GM23338 (cell line): ENCODE measurements at regions not wholly inside any gene's neighbourhood (a gene's known extent, or its start where the extent isn't known, plus 50 kb on each side); places are given as distances from the start of the nearest gene placed in this dataset.

ENCODE experiments used
- ATAC-seq: fragments of 200-7000 bp; cut with Tn5 transposase; 3 replicates; pipeline ENCODE4 v1.9.1; 2020
- DNase-seq: peaks from one replicate; pipeline ENCODE4 v3.0.0-alpha.2; 2015; ENCODE audit warnings: low spot score
- H2AFZ ChIP-seq: fragments of 200-600 bp; sonication (generic); 2 replicates; pipeline ENCODE4 v1.8.0; 2016; ENCODE audit warnings: antibody characterized with exemption, mild to moderate bottlenecking, moderate library complexity
- H3F3A ChIP-seq: fragments of 200-600 bp; sonication (generic); replicated peaks from 2 replicates; pipeline ENCODE4 v1.8.0; 2017; ENCODE audit warnings: antibody characterized with exemption, mixed run types, low read depth
- H3K27ac ChIP-seq: fragments of 200-600 bp; sonication (generic); 2 replicates; pipeline ENCODE4 v1.6.1; 2016; ENCODE audit warnings: low read depth
- H3K27me3 ChIP-seq: fragments of 200-600 bp; sonication (generic); 2 replicates; pipeline ENCODE4 v1.8.0; 2016; ENCODE audit warnings: mild to moderate bottlenecking, mixed run types, moderate library complexity; ENCODE audit not compliant: insufficient read depth
- H3K36me3 ChIP-seq: fragments of 200-600 bp; sonication (generic); 2 replicates; pipeline ENCODE4 v1.8.0; 2016; ENCODE audit warnings: mild to moderate bottlenecking; ENCODE audit not compliant: insufficient read depth
- H3K4me1 ChIP-seq: fragments of 200-600 bp; sonication (generic); 2 replicates; pipeline ENCODE4 v1.8.0; 2016; ENCODE audit warnings: mild to moderate bottlenecking, moderate library complexity; ENCODE audit not compliant: insufficient read depth
- H3K4me2 ChIP-seq: fragments of 200-600 bp; sonication (generic); 2 replicates; pipeline ENCODE4 v1.7.1; 2017; ENCODE audit warnings: mixed run types
- H3K4me3 ChIP-seq: fragments of 200-600 bp; sonication (generic); 2 replicates; pipeline ENCODE4 v1.6.1; 2016; ENCODE audit warnings: mixed run types
- H3K79me2 ChIP-seq: fragments of 200-600 bp; sonication (generic); replicated peaks from 2 replicates; pipeline ENCODE4 v1.8.0; 2017; ENCODE audit warnings: mild to moderate bottlenecking; ENCODE audit not compliant: insufficient read depth
- H3K9me2 ChIP-seq: fragments of 200-600 bp; sonication (generic); 2 replicates; pipeline ENCODE4 v1.8.0; 2017; ENCODE audit not compliant: insufficient read depth
- H4K20me1 ChIP-seq: fragments of 200-600 bp; sonication (generic); replicated peaks from 2 replicates; pipeline ENCODE4 v1.8.0; 2017; ENCODE audit warnings: mild to moderate bottlenecking; ENCODE audit not compliant: insufficient read depth
- H3K27ac Mint-ChIP-seq: 2 replicates; pipeline ENCODE4 v1.8.0; 2020; ENCODE audit warnings: inconsistent platforms, mild to moderate bottlenecking, moderate library complexity, mixed read lengths
- H3K27me3 Mint-ChIP-seq: 3 replicates; pipeline ENCODE4 v1.8.0; 2022; ENCODE audit warnings: low read depth, mild to moderate bottlenecking, moderate library complexity, mixed read lengths, inconsistent platforms; ENCODE audit not compliant: insufficient read depth, poor library complexity
- H3K36me3 Mint-ChIP-seq: 3 replicates; pipeline ENCODE4 v1.8.0; 2021; ENCODE audit warnings: low read depth, mild to moderate bottlenecking, inconsistent platforms, moderate library complexity, mixed read lengths
- H3K4me1 Mint-ChIP-seq: 3 replicates; pipeline ENCODE4 v1.8.0; 2020; ENCODE audit warnings: mild to moderate bottlenecking, inconsistent platforms, mixed read lengths
- H3K4me3 Mint-ChIP-seq: 3 replicates; pipeline ENCODE4 v1.8.0; 2021; ENCODE audit warnings: moderate library complexity, mild to moderate bottlenecking, inconsistent platforms, mixed read lengths
- H3K9me3 Mint-ChIP-seq: 3 replicates; pipeline ENCODE4 v1.8.0; 2020; ENCODE audit warnings: moderate library complexity, mild to moderate bottlenecking, inconsistent platforms, mixed read lengths
- CREB1 ChIP-seq: fragments of 250-450 bp; sonication (Bioruptor Pico); IDR thresholded peaks from 2 replicates; pipeline ENCODE4 v1.5.0; 2020; ENCODE audit warnings: low read depth, mild to moderate bottlenecking, moderate library complexity
- EZH2 ChIP-seq: fragments of 200-600 bp; sonication (generic); IDR thresholded peaks from one replicate; pipeline ENCODE4 v1.8.0; 2017; ENCODE audit warnings: antibody characterized with exemption, mild to moderate bottlenecking, low read depth; ENCODE audit not compliant: unreplicated experiment
- EZH2phosphoT487 ChIP-seq: fragments of 200-600 bp; sonication (generic); IDR thresholded peaks from one replicate; pipeline ENCODE4 v1.8.1; 2018; ENCODE audit warnings: antibody characterized with exemption; ENCODE audit not compliant: unreplicated experiment
- JUNB ChIP-seq: IDR thresholded peaks from one replicate; pipeline ENCODE4 v1.6.1; 2016; ENCODE audit warnings: antibody characterized with exemption; ENCODE audit not compliant: unreplicated experiment
- NANOG ChIP-seq: IDR thresholded peaks from 2 replicates; pipeline ENCODE4 v1.6.1; 2016; ENCODE audit warnings: antibody characterized with exemption, borderline replicate concordance
- POLR2AphosphoS5 ChIP-seq: IDR thresholded peaks from 2 replicates; pipeline ENCODE4 v1.6.1; 2016; ENCODE audit warnings: antibody characterized with exemption, low read depth
- STAT1 ChIP-seq: IDR thresholded peaks from one replicate; pipeline ENCODE4 v1.6.1; 2016; ENCODE audit warnings: antibody characterized with exemption; ENCODE audit not compliant: unreplicated experiment
- ZNF114 ChIP-seq: fragments of 250-450 bp; sonication (Bioruptor Pico); IDR thresholded peaks from 2 replicates; pipeline ENCODE4 v1.5.0; 2020; ENCODE audit warnings: mild to moderate bottlenecking, moderate library complexity
- ZNF331 ChIP-seq: fragments of 250-450 bp; sonication (Bioruptor Pico); IDR thresholded peaks from 2 replicates; pipeline ENCODE4 v1.5.0; 2020; ENCODE audit warnings: low read depth, mild to moderate bottlenecking, moderate library complexity
- TF ChIP-seq, protein P1 (sequence below): IDR thresholded peaks from one replicate; pipeline ENCODE4 v1.6.1; 2018; ENCODE audit warnings: antibody characterized with exemption; ENCODE audit not compliant: unreplicated experiment
- TF ChIP-seq, protein P2 (sequence below): fragments of 250-450 bp; sonication (Bioruptor Pico); IDR thresholded peaks from 2 replicates; pipeline ENCODE4 v1.5.0; 2020; ENCODE audit warnings: mild to moderate bottlenecking, moderate library complexity
- TF ChIP-seq, protein P3 (sequence below), 2 experiments: fragments of 200-600 bp in 1 of 2; sonication (generic) in 1 of 2; conservative IDR thresholded peaks; 2 replicates each; pipeline versions ENCODE4 v1.5.1 to v1.6.1; 2016 to 2017; ENCODE audit warnings: antibody characterized with exemption in 2 of 2, low read depth in 2 of 2, mild to moderate bottlenecking in 2 of 2, moderate library complexity in 1 of 2
- TF ChIP-seq, protein P4 (sequence below): IDR thresholded peaks from 2 replicates; pipeline ENCODE4 v1.6.1; 2016; ENCODE audit warnings: antibody characterized with exemption

DNA sequence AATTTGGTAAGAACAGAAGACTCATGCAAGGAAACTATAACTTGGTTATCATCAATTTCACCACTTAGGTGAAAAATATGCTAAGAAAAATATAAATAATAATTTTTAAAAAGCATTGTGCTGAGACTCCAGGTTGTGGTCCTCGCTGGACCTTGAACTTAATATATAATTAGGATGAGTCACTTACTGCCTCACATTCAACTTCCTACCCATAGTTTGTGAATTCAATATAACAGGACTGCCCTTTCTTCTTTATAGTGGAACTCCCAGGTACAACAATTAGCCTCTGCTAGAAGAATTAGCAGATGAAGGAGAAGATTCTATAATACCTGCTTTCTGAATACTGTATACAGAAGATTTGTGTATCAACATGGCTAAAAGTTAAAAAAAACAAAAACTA is 149.1 kb upstream of the SPRED1 start:
- H3K36me3 ChIP-seq: no peaks in the 10 kb centered on the region
- no peaks in the 10 kb centered on the region for H3K27me3 Mint-ChIP-seq
- H3K27ac Mint-ChIP-seq: no peak overlapping the region
- no peak overlapping the region for H3K4me2 ChIP-seq
- H3K79me2 ChIP-seq: no peaks in the 10 kb centered on the region
- no peak for DNase-seq
- H3K36me3 Mint-ChIP-seq: no peaks in the 10 kb centered on the region
- H3K9me2 ChIP-seq: peaks cover 4% of the 10 kb centered on the region
- no peak for ATAC-seq
- H3K4me3 Mint-ChIP-seq: no peak overlapping the region
- H3K4me3 ChIP-seq: no peak overlapping the region
- no peaks in the 10 kb centered on the region for H4K20me1 ChIP-seq
- no peaks in the 10 kb centered on the region for H3K27me3 ChIP-seq
- no peaks in the 10 kb centered on the region for H3K4me1 ChIP-seq
- no peak overlapping the region for H2AFZ ChIP-seq
- no peaks in the 10 kb centered on the region; the same call in 2 of the 3 replicates for H3K9me3 Mint-ChIP-seq
- H3K4me1 Mint-ChIP-seq: no peaks in the 10 kb centered on the region
- TF ChIP-seq EZH2: no peak
- TF ChIP-seq ZNF331: no peak
- TF ChIP-seq POLR2AphosphoS5: no peak
- TF ChIP-seq ZNF114 (CRISPR knock-in tag): no peak
- TF ChIP-seq NANOG: no peak
- TF ChIP-seq, protein P1, sequence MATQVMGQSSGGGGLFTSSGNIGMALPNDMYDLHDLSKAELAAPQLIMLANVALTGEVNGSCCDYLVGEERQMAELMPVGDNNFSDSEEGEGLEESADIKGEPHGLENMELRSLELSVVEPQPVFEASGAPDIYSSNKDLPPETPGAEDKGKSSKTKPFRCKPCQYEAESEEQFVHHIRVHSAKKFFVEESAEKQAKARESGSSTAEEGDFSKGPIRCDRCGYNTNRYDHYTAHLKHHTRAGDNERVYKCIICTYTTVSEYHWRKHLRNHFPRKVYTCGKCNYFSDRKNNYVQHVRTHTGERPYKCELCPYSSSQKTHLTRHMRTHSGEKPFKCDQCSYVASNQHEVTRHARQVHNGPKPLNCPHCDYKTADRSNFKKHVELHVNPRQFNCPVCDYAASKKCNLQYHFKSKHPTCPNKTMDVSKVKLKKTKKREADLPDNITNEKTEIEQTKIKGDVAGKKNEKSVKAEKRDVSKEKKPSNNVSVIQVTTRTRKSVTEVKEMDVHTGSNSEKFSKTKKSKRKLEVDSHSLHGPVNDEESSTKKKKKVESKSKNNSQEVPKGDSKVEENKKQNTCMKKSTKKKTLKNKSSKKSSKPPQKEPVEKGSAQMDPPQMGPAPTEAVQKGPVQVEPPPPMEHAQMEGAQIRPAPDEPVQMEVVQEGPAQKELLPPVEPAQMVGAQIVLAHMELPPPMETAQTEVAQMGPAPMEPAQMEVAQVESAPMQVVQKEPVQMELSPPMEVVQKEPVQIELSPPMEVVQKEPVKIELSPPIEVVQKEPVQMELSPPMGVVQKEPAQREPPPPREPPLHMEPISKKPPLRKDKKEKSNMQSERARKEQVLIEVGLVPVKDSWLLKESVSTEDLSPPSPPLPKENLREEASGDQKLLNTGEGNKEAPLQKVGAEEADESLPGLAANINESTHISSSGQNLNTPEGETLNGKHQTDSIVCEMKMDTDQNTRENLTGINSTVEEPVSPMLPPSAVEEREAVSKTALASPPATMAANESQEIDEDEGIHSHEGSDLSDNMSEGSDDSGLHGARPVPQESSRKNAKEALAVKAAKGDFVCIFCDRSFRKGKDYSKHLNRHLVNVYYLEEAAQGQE: no peak
- no peak for TF ChIP-seq STAT1
- TF ChIP-seq, protein P2, sequence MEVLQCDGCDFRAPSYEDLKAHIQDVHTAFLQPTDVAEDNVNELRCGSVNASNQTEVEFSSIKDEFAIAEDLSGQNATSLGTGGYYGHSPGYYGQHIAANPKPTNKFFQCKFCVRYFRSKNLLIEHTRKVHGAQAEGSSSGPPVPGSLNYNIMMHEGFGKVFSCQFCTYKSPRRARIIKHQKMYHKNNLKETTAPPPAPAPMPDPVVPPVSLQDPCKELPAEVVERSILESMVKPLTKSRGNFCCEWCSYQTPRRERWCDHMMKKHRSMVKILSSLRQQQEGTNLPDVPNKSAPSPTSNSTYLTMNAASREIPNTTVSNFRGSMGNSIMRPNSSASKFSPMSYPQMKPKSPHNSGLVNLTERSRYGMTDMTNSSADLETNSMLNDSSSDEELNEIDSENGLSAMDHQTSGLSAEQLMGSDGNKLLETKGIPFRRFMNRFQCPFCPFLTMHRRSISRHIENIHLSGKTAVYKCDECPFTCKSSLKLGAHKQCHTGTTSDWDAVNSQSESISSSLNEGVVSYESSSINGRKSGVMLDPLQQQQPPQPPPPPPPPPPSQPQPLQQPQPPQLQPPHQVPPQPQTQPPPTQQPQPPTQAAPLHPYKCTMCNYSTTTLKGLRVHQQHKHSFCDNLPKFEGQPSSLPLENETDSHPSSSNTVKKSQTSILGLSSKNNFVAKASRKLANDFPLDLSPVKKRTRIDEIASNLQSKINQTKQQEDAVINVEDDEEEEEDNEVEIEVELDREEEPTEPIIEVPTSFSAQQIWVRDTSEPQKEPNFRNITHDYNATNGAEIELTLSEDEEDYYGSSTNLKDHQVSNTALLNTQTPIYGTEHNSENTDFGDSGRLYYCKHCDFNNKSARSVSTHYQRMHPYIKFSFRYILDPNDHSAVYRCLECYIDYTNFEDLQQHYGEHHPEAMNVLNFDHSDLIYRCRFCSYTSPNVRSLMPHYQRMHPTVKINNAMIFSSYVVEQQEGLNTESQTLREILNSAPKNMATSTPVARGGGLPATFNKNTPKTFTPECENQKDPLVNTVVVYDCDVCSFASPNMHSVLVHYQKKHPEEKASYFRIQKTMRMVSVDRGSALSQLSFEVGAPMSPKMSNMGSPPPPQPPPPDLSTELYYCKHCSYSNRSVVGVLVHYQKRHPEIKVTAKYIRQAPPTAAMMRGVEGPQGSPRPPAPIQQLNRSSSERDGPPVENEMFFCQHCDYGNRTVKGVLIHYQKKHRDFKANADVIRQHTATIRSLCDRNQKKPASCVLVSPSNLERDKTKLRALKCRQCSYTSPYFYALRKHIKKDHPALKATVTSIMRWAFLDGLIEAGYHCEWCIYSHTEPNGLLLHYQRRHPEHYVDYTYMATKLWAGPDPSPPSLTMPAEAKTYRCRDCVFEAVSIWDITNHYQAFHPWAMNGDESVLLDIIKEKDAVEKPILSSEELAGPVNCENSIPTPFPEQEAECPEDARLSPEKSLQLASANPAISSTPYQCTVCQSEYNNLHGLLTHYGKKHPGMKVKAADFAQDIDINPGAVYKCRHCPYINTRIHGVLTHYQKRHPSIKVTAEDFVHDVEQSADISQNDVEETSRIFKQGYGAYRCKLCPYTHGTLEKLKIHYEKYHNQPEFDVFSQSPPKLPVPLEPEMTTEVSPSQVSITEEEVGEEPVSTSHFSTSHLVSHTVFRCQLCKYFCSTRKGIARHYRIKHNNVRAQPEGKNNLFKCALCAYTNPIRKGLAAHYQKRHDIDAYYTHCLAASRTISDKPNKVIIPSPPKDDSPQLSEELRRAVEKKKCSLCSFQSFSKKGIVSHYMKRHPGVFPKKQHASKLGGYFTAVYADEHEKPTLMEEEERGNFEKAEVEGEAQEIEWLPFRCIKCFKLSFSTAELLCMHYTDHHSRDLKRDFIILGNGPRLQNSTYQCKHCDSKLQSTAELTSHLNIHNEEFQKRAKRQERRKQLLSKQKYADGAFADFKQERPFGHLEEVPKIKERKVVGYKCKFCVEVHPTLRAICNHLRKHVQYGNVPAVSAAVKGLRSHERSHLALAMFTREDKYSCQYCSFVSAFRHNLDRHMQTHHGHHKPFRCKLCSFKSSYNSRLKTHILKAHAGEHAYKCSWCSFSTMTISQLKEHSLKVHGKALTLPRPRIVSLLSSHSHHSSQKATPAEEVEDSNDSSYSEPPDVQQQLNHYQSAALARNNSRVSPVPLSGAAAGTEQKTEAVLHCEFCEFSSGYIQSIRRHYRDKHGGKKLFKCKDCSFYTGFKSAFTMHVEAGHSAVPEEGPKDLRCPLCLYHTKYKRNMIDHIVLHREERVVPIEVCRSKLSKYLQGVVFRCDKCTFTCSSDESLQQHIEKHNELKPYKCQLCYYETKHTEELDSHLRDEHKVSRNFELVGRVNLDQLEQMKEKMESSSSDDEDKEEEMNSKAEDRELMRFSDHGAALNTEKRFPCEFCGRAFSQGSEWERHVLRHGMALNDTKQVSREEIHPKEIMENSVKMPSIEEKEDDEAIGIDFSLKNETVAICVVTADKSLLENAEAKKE (CRISPR knock-in tag): no peak
- no peak for TF ChIP-seq EZH2phosphoT487
- no peak for TF ChIP-seq CREB1 (CRISPR knock-in tag)
- no peak for TF ChIP-seq JUNB
- TF ChIP-seq, protein P3, sequence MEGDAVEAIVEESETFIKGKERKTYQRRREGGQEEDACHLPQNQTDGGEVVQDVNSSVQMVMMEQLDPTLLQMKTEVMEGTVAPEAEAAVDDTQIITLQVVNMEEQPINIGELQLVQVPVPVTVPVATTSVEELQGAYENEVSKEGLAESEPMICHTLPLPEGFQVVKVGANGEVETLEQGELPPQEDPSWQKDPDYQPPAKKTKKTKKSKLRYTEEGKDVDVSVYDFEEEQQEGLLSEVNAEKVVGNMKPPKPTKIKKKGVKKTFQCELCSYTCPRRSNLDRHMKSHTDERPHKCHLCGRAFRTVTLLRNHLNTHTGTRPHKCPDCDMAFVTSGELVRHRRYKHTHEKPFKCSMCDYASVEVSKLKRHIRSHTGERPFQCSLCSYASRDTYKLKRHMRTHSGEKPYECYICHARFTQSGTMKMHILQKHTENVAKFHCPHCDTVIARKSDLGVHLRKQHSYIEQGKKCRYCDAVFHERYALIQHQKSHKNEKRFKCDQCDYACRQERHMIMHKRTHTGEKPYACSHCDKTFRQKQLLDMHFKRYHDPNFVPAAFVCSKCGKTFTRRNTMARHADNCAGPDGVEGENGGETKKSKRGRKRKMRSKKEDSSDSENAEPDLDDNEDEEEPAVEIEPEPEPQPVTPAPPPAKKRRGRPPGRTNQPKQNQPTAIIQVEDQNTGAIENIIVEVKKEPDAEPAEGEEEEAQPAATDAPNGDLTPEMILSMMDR (conservative IDR thresholded peaks at IDR 0.05; ENCODE audit: low read depth in 2 of 2): no peak
- TF ChIP-seq, protein P4, sequence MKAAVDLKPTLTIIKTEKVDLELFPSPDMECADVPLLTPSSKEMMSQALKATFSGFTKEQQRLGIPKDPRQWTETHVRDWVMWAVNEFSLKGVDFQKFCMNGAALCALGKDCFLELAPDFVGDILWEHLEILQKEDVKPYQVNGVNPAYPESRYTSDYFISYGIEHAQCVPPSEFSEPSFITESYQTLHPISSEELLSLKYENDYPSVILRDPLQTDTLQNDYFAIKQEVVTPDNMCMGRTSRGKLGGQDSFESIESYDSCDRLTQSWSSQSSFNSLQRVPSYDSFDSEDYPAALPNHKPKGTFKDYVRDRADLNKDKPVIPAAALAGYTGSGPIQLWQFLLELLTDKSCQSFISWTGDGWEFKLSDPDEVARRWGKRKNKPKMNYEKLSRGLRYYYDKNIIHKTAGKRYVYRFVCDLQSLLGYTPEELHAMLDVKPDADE: no peak
- H3F3A ChIP-seq: no peaks in the 10 kb centered on the region
- no peak overlapping the region for H3K27ac ChIP-seq
